Left renal cortex interstitium (tissue), 4 donors: ENCODE measurements at regions not wholly inside any gene's neighbourhood (a gene's known extent, or its start where the extent isn't known, plus 50 kb on each side); places are given as distances from the start of the nearest gene placed in this dataset.
"Not testable (repeated sequence)": the region's sequence is repeated elsewhere in the genome, so short reads cannot be mapped to it uniquely, and the experiment has no call there.

Experiments
- DNase-seq, 4 donors: peaks; one replicate each; pipeline ENCODE4 v3.0.0-alpha.2; 2013; ENCODE audit warnings: low read depth in 4 of 4, low spot score in 2 of 4, missing footprints in 1 of 4

- no peak for DNase-seq
Measured at GRCh38 chr2:58334414-58334813, 93.3 kb upstream of the FANCL start.

GRCh38 chr2:58325296-58325895, 84.3 kb upstream of the FANCL start:
- not testable (repeated sequence) for DNase-seq

- no peak for DNase-seq
Measured at GRCh38 chr2:58319481-58319880, 78.4 kb upstream of the FANCL start.

GRCh38 chr2:58318949-58319348, 77.8 kb upstream of the FANCL start:
- DNase-seq, result not testable (repeated sequence)

- DNase-seq, result no peak
Measured at GRCh38 chr2:58313926-58314325, 72.8 kb upstream of the FANCL start.

- DNase-seq, result no peak
Measured at GRCh38 chr2:58308435-58308834, 67.3 kb upstream of the FANCL start.

GRCh38 chr2:58304843-58305242, 63.7 kb upstream of the FANCL start:
- DNase-seq, result no peak

- no peak for DNase-seq
Measured at GRCh38 chr2:58299123-58299522, 58.0 kb upstream of the FANCL start.

- DNase-seq, result no peak
Measured at GRCh38 chr2:58293056-58293455, 51.9 kb upstream of the FANCL start.

- DNase-seq, result no peak
Measured at GRCh38 chr2:58291726-58292438, 50.8 kb upstream of the FANCL start.
